ENCODE measurements at regions not wholly inside any gene's neighbourhood (a gene's known extent, or its start where the extent isn't known, plus 50 kb on each side); places are given as distances from the start of the nearest gene placed in this dataset.

DNA sequence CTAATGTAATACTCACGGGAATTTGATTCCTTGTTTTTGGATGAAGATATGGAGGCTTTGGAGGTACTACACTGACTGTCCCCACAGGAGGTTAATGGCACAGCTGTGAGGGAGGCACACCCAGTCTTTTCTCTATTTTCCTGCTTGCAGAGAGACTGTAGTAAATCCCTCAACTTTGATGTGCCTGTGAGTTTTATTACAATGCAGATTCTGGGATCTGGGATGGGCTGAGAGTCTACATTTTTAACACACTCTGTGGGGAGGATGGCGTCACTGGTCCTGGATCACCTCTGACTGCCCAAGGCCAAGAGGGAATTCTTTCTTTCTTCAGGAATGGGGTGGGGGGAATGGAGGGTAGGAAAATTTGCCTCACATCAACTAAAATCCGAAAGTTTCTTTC lies 80.2 kb upstream of the NTM start:
- no peak for TF ChIP-seq EZH2 (IDR thresholded peaks at IDR 0.05; ENCODE audit: low read length, missing control alignments)
- TF ChIP-seq, protein P1, sequence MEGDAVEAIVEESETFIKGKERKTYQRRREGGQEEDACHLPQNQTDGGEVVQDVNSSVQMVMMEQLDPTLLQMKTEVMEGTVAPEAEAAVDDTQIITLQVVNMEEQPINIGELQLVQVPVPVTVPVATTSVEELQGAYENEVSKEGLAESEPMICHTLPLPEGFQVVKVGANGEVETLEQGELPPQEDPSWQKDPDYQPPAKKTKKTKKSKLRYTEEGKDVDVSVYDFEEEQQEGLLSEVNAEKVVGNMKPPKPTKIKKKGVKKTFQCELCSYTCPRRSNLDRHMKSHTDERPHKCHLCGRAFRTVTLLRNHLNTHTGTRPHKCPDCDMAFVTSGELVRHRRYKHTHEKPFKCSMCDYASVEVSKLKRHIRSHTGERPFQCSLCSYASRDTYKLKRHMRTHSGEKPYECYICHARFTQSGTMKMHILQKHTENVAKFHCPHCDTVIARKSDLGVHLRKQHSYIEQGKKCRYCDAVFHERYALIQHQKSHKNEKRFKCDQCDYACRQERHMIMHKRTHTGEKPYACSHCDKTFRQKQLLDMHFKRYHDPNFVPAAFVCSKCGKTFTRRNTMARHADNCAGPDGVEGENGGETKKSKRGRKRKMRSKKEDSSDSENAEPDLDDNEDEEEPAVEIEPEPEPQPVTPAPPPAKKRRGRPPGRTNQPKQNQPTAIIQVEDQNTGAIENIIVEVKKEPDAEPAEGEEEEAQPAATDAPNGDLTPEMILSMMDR (conservative IDR thresholded peaks at IDR 0.05 in 1 of 2, IDR thresholded peaks at IDR 0.05 in 1 of 2; ENCODE audit: low read depth in 1 of 2, low read length in 2 of 2): no peak
